ENCODE measurements at regions not wholly inside any gene's neighbourhood (a gene's known extent, or its start where the extent isn't known, plus 50 kb on each side); places are given as distances from the start of the nearest gene placed in this dataset.

DNA sequence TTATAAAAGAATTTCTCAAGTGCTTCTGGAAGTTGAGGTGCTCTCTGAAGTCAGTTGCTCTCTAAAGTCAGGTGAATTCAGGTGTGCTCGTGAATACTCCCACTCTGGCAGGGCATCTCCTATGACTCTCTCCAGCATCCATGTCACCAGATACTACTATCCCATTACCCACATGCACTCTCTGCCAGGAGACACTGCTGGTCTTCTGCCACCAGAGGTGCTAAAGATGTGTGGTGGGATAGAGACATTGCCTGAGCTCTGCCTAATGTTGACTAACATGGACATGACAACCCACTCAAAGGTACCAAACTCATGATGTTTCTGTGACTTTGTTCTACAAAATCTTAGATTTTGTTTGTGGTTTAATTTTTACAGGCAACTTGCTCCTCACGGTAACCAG lies 106.4 kb upstream of the HNRNPA3 start:
- DNase-seq (ENCODE audit: low read depth, low spot score) = no peak

DNA sequence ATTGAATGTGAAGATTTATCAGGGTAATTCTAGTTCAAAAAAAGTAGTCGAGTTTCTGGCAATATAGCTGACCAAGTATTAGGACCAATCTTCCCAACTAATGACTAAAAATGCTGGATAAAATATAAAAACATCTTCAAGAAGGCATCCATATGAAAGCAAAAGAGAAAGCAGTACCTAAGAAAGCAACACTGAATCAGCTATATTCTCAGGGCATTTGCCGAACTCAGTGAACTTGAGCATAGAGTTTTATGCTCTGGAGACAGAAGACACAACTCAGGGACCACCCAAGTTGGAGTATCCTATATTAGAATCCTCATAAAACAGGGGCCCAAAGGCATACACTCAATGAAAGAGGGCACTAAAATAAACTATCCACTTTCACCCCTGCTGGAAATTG lies 103.7 kb upstream of the HNRNPA3 start:
- no peak for DNase-seq (ENCODE audit: low read depth, low spot score)

DNA sequence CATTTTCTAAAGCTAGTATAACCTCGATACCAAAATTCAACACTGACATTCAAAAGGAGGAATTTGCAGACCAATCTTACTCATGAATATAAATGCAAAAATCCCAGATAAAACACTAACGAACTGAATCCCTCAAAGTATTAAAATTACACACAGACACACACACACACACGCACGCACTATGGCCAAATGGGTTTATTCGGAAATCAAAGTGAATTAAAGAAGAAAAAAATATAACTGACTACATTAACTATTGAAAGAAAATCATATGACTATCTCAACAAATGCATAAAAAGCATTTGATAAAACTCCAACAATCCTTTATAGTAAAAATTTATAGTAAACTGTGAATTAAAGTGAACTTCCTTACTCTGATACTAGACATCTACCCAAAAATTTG lies 97.9 kb upstream of the HNRNPA3 start:
- DNase-seq (ENCODE audit: low read depth, low spot score) = no peak

DNA sequence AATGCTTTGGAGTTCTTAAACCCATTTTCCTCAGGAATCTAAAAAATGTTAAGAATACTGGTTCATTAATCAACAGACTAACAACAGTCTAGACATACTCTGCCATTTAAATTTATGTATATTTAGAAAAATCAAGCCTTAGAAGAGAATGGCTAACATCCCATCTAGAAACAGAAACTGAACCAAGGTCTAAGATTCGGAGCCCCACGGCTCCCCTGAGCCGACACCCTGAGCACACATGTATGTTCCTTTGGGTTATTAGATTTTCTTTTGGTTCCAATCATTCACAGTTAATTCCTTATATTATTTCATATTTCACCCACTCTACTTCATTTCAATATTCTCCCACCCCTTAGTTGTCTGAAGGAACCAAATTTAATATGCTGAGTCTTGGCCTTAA lies 94.8 kb upstream of the HNRNPA3 start:
- no peak for DNase-seq (ENCODE audit: low read depth, low spot score)

DNA sequence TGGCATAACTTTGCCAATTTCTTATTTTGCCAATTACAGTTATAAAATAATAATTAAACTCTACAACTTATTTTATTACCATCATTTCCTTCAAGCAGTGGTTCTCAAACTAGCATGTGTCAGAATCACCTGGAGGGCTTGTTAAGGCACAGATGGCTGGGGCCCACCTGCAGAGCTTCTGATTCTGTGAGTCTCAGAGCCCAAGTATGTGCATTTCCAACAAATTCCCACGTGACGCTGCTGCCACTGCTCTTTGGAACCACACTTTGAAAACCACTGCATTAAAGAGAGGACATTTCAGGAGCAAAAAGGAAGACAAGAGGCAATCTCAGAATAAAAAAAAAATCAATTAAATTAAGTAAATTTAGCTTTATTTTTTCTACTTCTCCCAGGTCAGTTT lies 94.0 kb upstream of the HNRNPA3 start:
- DNase-seq (ENCODE audit: low read depth, low spot score) = no peak

DNA sequence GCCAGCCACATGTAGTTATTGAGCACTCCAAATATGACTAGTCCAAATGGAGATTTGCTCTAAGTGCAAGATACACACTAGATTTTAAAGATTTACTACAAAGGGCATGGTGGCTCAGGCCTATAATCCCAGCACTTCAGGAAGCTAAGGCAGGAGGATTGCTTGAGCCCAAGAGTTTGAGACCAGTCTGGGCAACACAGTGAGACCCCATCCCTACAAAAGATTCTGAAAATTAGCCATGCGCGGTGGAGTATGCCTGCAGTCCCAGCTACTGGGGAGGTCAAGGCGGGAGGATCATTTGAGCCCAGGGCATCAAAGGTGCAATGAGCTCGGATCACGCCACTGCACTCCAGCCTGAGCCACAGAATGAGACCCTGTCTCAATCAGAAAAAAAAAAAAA lies 93.5 kb upstream of the HNRNPA3 start:
- no peak for DNase-seq (ENCODE audit: low read depth, low spot score)

DNA sequence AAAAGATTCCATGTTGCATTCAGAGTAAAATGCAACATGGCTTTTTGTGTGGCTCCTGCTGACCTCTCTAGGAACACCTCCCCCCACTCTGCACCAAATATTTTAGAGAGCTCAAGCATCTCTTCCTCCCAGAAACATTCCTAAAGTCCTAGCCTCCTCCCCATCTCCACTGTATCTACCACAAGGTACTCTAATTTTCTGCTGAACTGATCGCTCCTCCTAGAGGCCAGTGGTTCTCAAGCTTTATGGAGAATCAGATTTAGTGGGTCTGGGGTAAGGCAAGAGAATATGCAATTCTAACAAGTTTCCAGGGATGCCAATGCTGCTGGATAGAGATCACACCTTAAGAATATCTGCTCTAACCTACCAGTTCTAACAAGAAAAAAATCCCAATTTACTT lies 89.5 kb upstream of the HNRNPA3 start:
- DNase-seq (ENCODE audit: low read depth, low spot score) = no peak

DNA sequence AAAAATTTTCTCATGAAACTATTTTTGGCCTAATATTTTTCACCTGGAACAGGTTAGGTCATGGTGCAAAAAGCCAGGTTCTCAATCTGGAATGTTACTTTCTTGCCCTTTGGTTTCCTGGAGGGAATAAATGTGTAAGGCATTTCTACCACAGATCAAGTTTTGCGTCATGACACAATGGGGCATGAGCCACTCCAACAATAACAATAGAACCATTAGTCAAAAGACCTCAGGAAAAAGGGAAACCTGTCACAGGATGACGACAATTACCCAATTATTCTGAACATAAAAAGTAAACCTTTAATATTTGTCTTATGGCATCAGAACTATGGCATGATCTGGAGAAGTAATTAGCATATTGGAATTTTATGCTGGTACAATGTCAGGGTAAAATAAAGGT lies 88.2 kb upstream of the HNRNPA3 start:
- no peak for DNase-seq (ENCODE audit: low read depth, low spot score)

DNA sequence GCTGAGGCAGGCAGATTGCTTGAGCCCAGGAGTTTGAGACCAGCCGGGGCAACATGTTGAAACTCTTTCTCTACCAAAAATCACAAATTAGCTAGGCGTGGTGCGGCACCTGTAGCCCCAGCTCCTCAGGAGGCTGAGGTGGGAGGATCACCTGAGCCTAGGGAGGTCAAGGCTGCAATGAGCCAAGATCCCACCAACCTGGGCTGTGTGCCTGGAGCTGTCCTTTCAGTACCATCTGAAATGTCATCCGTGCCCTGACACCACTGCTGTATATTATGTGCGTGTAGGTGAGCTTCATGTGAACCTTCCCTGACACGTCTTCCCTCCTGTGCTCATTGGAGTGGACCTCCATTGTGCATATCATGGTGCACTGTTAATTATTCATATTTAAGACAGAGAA lies 84.8 kb upstream of the HNRNPA3 start:
- no peak for DNase-seq (ENCODE audit: low read depth, low spot score)

DNA sequence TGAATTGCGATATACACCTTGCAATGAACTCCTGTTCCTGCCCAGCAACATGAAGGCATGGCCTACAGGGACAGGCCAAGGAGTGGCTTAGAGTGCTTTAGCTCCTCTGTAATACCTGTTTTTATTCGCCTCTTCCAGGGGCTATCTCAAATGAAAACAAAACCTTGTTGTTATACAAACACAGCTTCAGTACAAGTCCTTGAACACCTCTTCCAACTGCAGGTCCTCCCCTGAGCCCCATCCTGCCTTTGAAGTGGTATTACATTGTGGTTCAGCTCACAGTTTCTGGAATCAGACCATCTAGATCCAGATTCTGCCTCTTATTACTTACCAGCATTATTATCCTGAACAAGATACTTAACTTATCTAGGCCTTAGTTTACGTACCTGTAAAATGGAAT lies 83.0 kb upstream of the HNRNPA3 start:
- no peak for DNase-seq (ENCODE audit: low read depth, low spot score)

DNA sequence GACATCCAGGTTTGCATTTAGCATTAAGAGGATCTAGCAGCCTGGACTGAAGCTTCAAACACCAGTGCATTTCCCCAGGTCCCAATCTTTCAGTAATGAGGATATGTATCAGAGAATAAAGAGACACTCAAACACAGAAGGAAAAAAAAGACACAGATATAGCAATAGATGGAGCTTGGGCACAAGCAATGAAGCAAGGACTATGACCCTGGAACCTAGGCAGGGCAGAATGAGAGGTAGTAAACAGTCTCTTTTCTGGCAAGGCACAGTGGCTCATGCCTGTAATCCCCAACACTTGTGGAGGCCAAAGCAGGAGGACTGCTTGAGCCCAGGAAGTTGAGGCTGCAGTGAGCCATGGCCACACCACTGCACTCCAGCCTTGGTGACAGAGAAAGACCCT lies 80.7 kb upstream of the HNRNPA3 start:
- DNase-seq (ENCODE audit: low read depth, low spot score) = no peak

DNA sequence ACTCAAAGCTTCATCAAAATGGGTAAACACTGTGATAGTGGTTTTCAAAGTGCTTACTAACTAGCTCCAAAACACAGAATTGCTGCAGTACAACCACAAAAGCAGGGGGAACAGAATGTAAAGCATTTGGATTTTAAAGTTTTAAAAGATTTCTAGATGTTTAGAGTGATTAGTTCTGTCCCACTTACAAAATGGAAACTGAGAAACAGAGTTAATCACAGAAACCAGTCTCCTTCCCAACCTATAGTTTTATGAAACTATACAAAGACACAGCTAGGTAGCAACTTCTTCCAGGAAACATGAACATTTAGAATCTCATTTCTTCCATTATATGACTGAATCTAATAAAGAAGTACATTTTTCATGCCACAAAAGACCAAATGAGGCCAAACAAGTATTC lies 73.8 kb upstream of the HNRNPA3 start:
- no peak for DNase-seq (ENCODE audit: low read depth, low spot score)

DNA sequence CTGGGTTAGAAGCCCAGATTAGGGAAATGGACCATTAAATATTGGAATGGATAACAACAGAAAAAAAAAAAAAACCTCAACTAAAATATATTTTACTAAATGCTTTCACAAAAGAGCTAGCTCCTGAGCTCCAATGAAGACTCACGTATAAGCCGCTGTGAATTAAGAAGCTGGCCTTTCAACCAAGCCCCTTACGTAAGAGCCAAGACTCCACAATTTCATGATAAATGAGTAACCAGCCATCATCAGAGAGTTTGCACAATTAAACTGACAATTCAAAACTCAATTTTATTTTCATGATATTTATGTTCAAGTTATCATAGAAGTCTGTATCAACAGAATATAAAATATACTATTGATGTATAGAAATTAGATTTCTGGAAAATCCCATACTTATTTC lies 70.7 kb upstream of the HNRNPA3 start:
- DNase-seq (ENCODE audit: low read depth, low spot score) = no peak

DNA sequence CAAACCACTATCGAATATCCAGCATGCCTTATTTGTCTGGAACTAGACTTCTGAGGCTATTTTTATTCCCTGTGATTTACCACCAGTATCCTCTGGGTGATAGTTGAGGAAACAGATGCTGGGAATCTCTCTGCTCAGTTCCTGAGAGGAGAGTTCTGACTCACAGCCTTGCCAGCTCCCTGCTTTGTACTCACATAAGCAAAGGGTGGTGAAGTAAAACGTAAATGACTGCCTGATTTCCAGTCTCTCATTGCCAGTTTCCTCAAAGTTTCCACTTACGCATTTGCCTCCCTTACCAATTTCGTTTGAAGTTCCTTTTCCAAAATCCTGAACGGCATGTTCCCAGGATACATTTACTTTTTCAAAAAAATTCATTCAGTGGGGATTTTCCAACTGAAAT lies 69.2 kb upstream of the HNRNPA3 start:
- no peak for DNase-seq (ENCODE audit: low read depth, low spot score)

DNA sequence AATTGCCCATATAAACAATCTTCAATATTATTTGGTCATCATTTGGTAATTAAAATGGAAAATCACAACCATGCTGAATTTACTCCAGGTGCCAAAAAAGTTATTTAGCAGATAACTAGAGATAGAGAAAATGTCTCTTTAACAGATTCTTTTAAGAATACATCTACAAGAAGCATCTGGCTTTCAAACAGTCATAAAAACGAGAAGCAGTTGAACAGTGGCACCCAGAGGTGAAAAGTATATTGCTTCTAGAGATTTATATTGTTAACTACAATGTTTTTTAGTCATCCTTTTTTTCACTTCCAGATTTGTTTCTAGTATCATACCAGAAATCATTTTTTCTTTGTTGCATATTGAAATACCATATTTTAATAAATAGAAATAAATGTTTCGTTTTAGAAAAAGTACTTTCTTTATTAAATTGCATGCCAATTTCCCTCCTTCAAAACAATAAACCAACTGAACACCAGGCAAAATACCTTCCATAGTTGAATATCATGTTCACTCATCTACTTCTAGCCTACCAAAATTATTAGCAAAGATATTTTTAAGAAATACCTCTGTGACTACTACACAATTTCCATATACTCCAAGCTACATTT lies 65.4 kb upstream of the HNRNPA3 start:
- DNase-seq (ENCODE audit: low read depth, low spot score) = no peak

DNA sequence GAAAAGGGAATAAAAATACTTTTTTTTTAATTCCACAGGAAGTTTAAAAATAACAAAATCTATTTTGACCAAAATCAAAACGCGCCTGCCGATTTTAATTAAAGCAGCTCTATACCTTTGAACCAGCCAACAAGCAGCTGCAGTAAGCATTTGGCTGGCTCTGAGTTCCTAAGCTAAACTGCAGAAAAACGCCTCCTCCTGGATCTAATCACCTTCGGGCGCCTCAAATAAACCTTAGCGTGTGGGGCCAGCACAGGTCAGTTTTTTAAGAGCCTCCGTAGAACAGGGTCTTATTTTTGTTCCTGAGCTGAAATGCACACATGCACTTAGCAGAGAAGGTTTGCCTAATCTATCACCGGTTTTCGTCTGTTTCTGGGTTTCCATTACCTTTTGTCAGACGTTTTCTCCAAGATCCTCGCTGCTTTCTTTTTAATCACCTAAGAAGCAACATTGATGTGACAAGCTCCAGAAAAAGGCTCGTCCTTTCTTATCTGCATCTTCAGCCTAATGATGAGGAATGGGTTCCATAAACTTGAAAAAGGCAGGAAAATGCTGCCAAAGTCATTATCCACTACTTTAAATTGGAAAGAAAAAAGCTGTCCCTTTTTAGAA lies 64.7 kb upstream of the HNRNPA3 start:
- DNase-seq (ENCODE audit: low read depth, low spot score) = no peak

DNA sequence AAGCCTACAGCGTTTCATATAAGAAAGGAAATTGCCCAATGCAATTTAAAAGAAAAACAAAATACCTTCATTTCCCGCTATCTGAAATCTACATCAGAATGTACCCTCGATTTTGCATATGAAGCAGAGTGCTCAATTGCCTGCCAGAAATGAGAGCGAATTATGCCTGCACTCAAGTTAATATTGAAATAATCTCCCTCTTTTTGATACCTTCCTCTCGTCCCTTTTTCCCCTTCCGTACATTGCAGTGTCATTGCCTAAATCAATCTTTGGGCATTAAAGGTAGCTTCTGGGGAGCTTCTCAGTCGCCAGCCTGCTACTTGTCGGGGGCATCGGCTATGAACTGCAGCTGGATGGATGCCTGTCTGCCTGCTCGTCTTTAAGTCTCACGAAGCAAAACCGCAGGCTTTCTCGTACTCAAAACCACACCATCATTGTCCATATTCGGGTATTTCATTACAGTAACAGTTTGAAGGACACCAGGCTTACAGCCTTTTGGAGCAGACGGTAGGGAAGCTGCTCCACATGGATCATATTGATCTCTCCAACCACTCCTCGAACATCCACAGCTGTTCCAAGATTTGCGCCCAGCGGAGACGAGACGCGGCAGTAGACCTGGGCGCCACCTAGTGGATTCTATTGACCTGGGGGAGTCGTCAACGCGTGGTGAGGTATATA lies 64.0 kb upstream of the HNRNPA3 start:
- DNase-seq (ENCODE audit: low read depth, low spot score) = no peak

DNA sequence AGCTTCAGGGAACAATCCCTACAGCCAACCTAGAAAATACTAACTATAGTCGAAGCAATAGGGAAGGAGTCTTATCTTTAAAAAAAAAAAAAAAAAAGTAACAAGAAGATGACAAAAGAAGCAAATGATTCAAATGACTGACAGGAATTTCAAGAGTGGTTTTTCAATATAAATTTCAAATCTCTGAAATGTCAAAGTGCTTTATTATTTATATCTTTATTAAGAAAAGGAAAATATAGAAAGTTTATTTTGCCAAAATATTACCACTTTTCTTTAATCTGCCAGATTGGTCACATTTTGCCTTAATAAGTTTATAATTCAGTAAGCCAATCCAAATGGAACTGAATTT lies 63.5 kb upstream of the HNRNPA3 start:
- DNase-seq (ENCODE audit: low read depth, low spot score) = no peak

DNA sequence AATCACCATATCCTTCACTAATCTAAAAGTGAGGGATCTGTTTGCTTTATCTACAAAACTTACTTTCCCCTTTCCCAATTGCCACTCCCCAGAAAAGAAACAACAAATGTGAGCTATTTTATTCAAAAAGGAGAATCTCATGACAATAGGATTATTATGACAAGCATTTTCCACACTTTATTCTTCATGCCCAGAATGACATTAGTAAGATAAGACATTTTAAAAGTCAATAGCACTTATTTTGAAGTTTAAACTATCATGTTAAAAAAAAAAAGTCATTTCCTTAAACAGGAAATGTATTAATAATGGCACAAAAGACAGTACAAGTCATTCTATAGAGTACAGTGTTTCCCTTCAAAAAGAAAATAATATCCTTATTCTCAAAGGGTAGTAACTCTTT lies 58.8 kb upstream of the HNRNPA3 start:
- no peak for DNase-seq (ENCODE audit: low read depth, low spot score)

DNA sequence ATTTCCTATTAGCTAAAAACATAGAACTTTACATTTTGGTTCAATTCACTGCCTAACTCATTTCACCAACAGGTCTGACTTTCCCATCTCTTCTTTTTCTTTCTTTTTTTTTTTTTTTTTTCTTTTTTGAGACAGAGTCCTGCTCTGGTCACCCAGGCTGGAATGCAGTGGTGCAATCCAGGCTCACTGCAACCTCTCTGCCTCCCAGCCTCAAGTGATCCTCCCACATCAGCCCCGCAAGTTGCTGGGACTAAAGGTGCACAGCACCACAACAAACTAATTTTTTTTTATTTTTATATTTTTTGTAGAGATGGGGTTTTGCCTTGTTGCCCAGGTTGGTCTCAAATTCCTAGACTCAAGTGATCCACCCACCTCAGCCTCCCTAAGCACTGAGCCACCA lies 57.8 kb upstream of the HNRNPA3 start:
- no peak for DNase-seq (ENCODE audit: low read depth, low spot score)

DNA sequence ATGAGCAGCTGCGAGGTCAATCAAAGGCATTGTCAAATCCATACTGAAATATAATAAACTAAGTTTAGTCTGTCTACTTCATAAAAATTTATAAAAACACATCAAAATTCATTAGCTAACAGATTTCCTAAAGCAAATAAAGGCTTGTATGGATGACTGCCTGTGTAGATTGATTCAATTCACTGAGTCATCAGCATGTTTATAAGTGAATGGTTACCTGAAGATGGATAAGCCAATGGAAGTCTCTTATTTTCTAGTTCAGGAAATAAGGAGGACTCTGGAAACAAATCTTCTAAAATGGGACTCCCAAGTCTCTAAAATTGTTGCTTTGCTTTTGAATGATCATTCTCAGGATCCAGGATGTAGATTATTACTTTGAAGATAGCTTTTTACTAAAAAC lies 57.0 kb upstream of the HNRNPA3 start:
- no peak for DNase-seq (ENCODE audit: low read depth, low spot score)

DNA sequence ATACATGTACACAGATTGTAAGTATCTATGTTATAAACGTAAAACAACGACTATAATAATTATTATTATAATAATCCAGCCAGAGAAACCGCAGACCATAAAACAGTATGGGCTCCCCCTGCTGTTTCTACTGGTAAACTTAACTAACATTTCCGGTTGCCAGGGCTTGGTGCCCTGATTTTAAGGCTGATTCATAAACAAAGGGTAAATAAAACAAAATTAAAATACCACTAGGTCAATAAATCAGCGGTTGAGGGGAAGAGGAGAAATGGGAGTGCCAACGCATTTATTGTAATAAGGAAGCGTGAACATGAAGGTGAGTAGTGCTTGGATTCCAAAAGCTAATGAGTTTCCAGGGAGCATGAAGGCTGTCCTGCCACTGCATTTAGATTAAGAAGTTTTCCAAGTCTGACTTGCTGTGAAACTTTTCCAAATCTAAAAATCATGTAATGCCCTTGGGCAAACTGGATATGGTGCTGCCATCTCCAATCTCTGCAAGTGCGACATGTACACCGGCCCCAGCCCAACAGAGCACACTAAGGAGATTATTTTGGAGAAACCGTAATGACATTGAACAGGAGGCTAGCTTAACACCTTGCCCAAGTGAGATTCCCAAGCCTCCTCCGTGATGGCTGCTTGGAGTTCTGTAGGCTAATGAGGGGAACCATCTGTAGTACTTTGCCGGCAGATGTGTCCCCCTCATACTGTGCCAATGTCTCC lies 50.7 kb upstream of the HNRNPA3 start:
- no peak for DNase-seq (ENCODE audit: low read depth, low spot score)

All from smooth muscle cell of the brain vasculature (primary cell).